Activated CD8-positive, alpha-beta memory T cell treated with anti-CD3 and anti-CD28 coated beads, Interleukin-2, amount 50 U/mL, for 24 hours (primary cell): ENCODE measurements at regions not wholly inside any gene's neighbourhood (a gene's known extent, or its start where the extent isn't known, plus 50 kb on each side); places are given as distances from the start of the nearest gene placed in this dataset.
A peak's percentile ranks its signal among the peaks of the same experiment; 100 is the strongest.
"Not testable (repeated sequence)": the region's sequence is repeated elsewhere in the genome, so short reads cannot be mapped to it uniquely, and the experiment has no call there.

Source experiments
- DNase-seq: peaks from one replicate; pipeline ENCODE4 v3.0.0-alpha.2; 2020; ENCODE audit errors: extremely low read depth

DNA sequence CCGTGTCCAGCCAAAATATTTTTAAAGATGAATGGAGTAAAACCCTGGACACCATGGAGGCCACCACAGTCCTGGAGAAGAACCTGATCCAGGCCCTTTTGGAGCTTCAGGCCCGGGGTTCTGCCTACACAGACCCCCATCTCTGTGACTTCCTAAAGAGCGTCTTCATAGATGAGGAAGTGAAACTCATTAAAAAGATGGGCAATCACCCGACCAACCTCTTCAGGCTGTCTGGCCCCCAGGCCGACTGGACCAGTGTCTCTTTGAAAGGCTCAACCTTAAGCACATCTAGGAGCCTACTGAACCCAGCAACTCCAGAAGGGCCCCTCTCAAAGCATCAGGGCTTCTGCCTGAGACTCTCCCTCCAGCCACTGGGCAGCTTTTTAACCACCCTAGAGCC is 107.9 kb upstream of the FAM174B start:
- no peak for DNase-seq

DNA sequence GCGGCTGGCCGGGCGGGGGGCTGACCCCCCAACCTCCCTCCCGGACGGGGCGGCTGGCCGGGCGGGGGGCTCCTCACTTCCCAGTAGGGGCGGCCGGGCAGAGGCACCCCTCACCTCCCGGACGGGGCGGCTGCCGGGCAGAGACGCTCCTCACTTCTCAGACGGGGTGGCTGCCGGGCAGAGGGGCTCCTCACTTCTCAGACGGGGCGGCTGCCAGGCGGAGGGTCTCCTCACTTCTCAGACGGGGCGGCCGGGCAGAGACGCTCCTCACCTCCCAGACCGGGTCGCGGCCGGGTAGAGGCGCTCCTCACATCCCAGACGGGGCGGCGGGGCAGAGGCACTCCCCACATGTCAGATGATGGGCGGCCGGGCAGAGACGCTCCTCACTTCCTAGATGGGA is 112.6 kb upstream of the FAM174B start:
- DNase-seq, result not testable (repeated sequence)

DNA sequence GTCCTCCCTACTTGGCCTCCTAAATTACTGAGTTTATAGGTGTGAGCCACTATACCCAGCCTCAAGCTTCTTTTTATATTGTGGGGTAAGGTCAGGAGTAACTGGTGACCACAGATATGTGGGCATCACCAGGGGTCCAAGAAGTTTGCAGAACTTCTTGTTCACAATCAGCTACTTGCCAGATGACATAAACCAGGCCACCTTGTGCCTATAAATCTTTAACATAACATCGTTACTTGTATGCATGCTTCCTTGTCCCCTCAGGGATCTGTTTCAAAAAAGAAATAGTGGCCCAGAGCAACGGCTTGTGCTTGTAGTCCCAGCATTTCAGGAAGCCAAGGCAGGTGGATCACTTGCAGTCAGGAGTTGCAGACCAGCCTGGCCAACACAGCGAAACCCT is 115.1 kb upstream of the FAM174B start:
- no peak for DNase-seq

DNA sequence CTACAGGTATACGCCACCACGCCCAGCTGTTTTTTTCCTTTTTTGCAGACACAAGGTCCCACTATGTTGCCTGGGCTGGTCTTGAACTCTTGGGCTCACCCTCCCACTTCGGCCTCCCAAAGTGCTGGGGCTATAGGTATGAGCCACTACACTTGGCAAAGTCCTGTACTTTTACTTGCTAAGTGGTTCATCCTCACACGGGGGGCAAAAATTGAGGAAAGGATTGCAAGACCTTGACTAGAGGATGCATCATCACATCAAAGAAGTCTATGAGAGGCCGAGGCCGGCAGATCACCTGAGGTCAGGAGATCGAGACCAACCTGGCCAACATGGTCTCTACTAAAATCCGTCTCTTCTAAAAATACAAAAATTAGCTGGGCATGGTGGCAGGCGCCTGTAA is 116.5 kb upstream of the FAM174B start:
- DNase-seq, result no peak

DNA sequence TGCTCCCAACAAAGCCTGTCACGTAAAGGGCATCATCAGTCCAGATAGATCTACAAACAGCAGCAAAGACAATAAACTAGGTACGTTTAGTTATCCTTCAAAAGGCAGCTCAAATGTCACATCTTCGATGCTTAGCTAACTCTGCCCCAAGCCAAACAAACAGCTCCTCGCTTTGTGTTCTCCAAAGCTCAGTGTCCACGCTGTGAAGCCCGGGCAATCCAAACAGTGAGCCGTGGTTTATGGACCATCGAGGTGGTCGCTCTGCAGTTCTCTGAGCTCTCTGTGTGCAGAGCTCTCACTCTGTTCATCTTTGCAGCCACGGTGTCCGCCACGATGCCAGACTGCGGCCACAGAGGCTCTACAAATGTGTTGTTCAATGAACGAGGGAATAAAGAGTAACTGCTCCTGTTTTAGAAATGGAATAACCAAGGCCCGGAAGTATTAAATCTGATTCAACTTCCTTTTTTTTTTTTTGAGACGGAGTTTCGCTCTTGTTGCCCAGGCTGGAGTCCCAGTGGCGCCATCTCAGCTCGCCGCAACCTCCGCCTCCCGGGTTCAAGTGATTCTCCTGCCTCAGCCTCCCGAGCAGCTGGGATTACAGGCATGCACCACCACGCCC is 117.2 kb upstream of the FAM174B start:
- no peak for DNase-seq

DNA sequence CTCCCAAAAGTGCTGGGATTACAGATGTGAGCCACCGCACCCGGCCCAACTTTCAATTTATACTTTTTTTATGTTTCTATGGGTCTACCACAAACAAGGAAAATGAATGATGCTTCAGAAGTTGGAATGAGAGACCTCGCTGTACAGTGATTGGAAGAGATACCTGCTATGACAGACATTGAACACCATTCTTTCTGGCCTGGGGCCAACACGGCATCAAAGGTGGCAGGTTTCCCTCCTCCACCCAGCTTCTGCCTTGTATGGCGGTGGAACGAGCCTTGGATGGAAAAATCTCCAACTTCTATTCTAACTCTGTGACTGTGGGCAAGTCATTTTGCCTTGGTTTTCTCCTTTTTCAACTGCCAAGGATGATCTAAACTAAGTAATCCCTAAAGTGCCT is 117.8 kb upstream of the FAM174B start:
- no peak for DNase-seq

DNA sequence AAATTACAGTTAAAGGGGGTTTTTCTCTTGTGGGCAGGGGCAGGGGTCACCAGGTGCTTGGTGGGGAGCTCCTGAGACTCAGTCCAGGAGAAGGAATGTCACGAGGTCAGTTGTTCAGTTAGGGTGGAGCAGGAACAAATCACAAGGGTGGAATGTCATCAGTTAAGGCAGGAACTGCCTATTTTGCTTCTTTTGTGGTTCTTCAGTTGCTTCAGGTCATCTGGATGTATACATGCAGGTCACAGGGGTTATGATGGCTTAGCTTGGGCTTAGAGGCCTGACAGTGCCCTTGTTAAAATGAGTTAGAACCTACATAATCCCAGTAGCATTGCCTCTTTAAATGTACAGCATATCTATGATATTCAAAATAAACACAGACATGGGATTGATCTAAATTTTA is 120.2 kb upstream of the CHD2 start:
- DNase-seq, result no peak

DNA sequence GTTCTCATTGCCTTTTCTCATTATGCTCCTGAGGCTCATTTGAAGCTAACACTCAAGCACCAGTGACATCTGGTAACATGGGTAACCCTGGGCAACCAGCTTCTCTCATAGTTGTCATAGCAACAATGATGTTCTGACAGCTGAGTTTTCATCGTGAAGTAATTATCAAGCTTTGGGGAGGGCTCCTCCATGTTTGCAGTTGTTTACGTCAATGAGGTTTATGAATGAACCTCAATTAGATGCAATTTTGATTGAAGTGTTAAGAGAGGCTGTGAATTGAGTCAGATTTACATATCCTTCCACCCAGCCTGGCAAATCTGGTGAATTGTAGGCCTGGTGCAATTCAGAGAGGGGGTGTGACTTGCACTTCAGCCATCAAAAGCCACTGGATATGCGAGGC is 119.3 kb upstream of the CHD2 start:
- no peak for DNase-seq

DNA sequence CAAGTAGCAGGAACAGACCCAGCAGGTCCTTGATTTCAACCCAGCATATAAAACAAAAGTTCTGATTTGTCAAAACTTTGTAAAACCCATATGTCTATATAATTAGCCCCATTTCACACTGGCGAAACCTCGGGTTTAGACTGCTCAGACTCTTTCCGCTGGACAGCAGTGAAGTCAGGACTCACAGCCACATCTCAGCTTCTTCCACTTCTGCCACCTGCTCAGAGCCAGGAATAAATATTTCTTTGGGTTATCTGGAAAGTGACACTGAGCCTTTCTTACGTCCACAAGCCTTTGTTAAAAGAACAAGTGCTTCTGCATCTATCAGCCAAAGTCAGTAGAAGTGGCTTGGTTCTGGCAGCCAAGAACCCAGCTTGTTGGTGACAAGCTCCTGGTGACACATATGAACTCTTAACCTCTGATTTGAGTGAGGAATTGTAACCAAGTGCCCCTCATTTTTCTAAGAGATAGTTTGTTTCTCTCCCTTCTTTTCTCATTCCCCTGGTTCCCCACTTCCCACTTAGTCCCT is 118.1 kb upstream of the CHD2 start:
- DNase-seq, result no peak

DNA sequence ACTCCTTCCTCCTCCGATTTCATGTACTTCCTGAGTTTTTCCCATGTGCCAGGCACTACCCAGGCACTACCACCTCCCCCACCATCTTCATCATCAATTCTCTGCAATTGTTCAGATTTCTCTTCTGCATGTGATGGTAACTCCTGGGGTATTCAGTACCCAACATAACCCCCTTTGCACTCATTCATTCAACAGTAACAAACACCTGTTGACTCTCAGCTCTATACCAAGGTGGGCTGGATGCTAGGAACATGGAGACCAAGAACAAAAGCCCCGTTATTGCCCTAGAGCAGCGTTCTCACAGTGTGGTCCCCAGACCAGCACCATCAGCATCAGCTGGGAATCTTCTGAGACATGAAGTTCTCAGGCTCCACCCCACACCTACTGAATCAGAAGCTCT is 113.0 kb upstream of the CHD2 start:
- no peak for DNase-seq

DNA sequence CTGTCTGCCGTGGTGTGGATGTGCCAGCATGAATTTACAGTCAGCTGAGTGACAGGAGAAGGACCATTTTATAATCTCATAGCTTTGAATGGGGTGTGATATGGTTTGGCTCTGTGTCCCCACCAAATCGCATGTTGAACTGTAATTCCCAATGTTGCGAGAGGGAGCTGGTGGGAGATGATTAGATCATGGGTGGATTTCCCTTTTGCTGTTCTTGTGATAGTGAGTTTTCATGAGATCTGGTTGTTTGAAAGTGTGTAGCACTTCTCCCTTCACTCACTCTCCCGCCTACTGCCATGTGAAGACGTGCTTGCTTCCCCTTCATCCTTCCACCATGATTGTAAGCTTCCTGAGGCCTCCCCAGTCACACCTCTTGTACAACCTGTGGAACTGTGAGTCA is 111.9 kb upstream of the CHD2 start:
- no peak for DNase-seq

DNA sequence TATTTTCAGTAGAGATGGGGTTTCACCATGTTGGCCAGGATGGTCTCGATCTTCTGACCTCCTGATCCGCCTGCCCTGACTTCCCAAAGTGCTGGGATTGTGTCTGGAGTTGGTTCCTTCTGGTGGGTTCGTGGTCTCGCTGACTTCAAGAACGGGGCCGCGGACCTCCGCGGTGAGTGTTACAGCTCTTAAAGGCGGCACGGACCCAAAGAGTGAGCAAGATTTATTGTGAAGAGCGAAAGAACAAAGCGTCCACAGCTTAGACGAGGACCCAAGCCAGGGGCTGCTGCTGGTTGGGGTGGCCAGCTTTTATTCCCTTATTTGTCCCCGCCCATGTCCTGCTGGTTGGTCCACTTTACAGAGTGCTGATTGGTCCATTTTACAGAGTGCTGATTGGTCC is 111.3 kb upstream of the CHD2 start:
- DNase-seq, result not testable (repeated sequence)

DNA sequence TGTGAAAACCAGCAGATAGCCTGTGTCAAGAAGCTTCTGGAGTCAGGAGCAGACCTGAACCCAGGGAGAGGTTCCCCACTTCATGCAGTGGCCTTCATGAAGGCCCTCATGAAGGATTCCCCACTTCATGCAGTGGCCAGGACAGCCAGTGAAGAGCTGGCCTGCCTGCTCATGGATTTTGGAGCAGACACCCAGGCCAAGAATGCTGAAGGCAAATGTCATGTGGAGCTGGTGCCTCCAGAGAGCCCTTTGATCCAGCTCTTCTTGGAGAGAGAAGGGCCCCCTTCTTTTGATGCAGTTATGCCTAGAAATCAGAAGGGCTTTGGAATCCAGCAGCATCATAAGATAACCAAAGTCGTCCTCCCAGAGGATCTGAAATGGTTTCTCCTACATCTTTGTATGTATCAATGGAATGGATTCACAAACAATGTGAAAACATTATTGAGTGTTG is 103.9 kb upstream of the CHD2 start:
- DNase-seq, result no peak

DNA sequence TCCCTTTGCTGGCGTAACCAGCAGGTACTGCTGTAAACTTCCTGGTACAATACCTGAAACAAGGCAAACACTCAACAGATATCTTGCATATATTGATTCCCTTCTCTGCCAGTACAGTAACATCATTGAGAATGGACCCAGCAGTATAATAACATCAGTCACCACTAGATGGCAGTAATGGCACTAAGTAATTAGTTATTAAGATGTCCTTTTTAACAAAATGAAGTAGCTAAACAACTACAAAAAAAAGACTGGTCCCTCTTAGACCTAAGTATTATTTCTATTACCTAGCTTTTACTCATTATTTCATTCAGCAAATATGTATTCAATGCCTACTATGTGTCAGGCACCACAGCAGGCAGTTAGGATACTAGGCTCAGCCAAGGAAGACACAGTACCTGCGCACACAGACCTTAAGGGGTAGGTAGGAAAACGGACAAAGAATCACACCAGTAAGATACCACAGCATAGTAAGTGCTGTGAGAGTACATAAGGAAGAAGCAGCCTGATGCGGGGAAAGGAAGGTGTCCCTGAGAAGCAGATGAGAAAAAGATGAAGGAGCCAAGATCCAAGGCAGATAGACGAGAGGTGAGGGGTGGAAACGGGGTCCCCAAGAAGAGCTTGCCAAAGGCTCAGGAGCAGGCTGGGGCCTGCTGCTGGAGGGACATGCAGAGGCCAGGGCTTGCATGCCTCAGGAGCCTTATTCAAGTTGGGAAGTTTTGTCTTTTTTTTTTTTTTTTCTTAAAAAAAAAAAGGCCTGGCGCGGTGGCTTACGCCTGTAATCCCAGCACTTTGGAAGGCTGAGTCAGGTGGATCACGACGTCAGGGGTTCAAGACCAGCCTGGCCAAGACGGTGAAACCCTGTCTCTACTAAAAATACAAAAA is 102.7 kb upstream of the CHD2 start:
- no peak for DNase-seq

DNA sequence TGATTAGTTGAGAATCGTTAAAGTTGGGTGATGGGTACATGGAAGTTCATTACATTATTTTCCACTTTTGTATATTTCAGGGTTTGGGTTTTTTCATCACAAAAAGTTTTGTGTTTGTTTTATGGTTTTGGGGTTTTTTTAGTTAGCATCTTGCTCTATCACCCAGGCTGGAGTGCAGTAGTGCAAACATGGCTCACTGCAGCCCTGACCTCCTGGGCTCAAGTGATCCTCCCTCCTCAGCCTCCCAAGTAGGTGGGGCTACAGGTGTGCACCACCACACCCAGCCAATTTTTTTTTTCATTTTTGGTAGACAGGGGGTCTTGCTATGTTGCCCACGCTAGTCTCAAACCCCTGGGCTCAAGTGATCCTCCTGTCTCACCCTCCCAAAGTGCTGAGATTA is 100.1 kb upstream of the CHD2 start:
- no peak for DNase-seq

DNA sequence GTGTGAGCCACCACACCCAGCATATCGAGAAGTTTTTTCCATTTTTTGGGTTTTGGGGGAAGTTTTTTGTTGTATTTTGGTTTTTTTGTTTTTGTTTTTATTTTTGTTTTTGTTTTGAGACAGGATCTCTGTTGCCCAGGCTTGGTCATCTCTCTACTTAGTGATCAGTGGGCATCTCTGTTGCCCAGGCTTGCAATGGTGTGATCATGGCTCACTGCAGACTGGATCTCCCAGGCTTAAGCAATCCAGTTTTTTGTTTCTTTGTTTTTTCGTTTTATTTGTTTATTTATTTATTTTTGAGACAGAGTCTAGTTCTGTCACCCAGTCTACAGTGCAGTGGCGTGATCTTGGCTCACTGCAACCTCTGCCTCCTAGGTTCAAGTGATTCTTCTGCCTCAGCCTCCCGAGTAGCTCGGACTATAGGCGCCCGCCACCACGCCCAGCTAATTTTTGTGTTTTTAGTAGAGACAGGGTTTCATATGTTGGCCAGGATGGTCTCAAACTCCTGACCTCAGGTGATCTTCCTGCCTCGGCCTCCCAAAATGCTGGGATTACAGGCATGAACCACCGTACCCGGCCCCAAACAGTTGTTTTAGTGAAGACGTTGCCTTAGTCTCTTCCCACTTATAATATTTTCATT is 99.6 kb upstream of the CHD2 start:
- DNase-seq, result not testable (repeated sequence)

DNA sequence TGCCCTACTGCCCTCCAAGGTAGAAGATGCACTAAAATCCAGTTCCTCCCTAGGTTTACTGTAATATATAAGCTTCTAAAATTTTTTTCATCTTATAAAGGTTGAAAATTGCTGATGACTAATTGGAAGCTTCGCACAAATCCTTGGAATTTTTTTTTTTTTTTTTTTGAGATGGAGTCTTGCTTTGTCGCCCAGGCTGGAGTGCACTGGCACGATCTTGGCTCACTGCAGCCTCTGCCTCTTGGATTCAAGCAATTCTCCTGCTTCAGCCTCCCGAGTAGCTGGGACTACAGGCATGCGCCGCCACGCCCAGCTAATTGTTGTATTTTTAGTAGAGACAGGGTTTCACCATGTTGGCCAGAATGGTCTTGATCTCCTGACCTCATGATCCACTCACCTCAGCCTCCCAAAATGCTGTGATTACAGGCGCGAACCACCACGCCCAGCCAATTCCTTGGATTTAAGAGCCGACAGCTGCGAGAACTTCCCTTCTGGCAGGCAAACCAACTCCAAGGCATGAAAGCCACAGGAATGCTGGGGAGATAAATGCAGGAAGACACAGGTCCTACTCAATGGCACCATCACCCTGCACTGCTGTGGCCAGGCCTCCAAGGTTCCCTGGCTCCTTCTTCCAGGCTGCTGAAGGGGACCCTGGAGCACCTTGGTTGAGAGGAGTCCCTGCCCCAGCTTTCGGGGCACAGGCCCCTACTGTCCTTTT is 98.9 kb upstream of the CHD2 start:
- DNase-seq, result not testable (repeated sequence)

DNA sequence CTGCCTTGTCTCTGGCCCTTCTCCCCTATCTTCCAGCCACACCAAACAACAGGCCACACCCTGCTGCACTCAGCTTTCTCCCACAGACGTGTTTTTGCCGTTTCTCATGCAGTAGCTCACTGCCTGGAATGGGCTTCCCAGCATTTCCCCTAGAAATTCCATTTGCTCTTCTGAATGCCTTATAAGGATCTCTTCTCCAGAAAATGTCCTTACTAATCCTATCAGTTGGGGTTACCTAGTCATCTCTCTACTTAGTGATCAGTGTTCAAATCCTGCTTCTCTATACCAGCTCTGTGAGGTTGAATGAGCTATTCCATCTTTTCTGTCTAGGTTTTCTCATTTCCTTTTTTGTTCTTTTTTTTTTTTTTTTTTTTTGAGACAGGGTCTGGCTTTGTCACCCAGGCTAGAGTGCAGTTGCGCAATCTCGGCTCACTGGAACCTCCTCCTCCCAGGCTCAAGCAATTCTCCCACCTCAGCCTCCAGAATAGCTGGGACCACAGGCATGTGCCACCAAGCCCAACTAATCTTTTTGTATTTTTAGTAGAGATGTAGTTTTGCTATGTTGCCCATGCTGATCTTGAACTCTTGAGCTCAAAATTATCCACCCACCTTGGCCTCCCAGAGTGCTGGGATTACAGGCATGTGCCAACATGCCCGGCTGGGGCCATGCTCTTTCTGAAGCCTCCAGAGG is 98.2 kb upstream of the CHD2 start:
- no peak for DNase-seq

DNA sequence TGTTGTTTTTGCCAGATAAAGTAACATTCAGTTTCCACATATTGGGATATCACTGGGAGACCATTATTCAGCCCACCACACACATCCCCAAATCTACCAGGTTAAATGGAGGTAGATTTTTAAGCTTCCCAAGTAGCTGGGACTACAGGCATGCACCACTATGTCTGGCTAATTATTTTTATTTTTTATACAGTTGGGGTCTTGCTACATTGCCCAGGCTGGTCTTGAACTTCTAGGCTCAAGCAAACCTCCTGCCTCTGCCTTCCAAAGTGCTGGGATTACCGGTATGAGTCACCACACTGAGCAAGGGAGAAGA is 96.6 kb upstream of the CHD2 start:
- no peak for DNase-seq

DNA sequence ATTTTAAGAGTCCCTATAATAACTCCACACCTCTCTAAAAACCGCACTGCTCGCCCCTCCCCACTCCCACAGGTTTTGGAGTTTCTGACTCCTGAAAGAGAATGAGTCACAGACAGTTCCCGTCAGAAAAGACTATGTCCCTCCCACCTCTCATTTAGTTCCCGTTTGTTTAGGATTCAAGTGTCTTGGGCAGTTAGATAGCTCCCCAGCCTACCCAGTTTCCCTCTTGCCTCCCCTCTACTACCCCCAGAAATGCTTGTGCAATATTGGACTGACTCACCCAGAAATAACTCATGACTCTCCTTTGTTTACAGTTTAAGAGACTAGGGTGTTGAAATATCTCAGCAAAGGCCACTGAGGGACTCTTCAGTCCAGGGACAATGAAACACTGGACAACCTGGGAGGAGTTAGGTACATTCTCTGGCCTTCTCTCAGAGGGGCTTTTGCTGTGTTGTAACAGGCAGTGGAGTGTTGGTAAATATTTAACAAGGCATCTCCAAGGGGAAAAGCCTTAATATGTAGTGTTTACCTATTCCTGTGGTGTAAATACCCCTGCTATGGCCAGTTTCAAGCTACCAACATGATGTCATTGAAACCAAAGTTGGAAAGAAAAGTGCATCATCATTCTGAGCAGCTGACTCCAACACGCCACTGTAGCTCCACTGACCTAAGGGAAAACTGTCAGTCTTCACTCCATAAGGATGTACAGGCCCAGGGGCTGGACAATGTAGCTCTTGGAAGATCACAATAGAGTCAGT is 96.1 kb upstream of the CHD2 start:
- DNase-seq, result peak; percentile 54

DNA sequence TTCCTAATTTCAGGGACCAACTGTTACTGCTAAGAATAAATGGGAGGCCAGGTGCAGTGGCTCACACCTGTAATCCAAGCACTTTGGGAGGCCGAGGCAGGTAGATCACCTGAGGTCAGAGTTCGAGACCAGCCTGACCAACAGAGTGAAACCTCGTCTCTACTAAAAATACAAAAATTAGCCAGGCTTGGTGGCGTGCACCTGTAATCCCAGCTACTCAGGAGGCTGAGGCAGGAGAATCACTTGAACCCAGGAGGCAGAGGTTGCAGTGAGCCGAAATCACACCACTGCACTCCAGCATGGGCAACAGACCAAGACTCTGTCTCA is 95.6 kb upstream of the CHD2 start:
- not testable (repeated sequence) for DNase-seq
